GM21367 (cell line): ENCODE measurements at regions not wholly inside any gene's neighbourhood (a gene's known extent, or its start where the extent isn't known, plus 50 kb on each side); places are given as distances from the start of the nearest gene placed in this dataset.

Experiments used
- ATAC-seq: cut with Tn5 transposase; IDR thresholded peaks from one replicate; pipeline ENCODE4 v1.9.1; 2021; ENCODE audit not compliant: unreplicated experiment

GRCh38 chr1:72586023-72586685 is 303.8 kb upstream of the NEGR1 start:
- ATAC-seq, result no peak

GRCh38 chr1:72579629-72580028 is 297.3 kb upstream of the NEGR1 start:
- ATAC-seq, result no peak

DNA sequence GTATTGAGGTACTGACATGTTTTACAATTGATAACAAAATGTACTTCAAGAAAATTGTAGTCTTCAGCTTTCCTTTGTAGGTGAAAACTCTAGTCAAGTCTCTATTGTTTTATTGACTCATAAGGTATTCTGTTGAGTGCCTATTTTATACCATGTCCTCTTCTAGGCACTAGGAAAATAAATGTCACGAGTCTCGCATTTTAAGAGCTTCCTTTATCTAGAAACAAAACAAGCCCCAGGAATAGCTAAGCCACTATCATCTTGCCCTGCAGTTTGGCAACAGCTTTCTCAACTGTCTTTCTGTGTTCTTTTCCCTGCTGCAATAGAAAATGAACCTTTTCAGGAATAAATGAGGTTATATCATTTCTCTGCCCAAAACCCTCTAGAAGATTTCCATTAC is 288.5 kb upstream of the NEGR1 start:
- ATAC-seq, result no peak

GRCh38 chr1:72568113-72568512 is 285.8 kb upstream of the NEGR1 start:
- ATAC-seq, result no peak

DNA sequence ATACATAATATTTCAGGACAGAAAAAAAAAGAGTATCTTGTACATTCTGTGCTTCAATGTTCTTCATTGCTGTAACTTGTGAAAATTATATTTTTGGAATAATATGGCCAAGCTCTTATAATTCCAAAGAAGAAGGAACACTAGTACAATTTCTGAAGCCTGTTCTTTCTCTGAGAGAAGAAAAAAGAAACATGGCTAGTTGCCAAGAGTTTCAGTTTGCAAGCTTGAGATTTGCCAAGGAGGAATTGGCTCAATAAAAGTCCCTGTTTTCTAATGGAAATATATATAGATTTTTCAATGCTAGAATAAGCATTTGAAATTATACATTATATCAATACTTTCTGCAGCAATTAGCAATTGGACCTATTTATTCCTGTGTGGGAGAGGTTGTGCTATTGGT is 285.2 kb upstream of the NEGR1 start:
- no peak for ATAC-seq

DNA sequence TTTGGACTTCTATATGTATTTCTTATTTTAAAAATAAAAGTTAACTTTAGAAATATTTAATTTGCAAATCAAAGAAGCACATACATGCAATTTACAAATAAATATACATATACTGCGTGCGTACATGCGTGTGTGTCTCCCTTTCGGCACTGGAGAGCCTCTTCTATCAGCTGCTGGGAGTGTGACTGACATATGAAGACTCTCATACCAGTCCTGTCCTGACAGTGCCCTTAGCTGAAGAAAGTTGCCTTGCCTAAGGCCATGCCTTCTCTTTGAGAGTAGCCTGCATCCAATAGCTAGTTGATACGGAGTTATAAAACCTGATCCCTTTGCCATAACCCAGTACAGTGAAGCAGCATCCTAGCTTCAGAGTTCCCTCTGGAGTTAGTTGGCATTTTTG is 282.4 kb upstream of the NEGR1 start:
- ATAC-seq, result no peak

DNA sequence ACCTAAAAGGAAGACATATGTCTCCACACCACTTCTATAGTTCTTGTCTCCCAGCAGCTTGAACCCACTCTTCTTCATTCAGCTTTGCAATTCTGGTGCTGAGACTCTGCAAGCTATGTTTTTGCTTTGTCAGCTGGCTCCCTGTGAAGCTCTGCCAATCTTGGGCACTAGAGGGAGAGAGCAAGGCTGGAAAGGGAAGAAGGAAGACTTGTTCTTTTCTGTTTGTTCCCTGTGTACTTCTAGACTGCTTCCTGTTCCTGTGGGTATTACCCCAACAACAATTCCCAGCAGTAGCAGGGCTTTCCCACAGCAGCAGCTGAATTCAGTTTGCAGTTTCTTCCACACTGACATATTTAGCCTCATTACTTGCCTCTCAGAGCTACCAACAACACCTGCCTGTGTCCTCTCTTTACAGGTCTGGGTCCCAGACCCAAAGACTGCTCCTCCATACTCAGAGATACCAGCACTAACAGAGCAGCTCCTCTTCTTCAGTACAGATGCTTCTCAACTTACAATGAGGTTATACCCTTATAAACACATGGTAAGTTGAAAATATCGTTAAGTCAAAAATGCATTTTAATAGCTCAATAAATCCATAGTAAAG is 275.2 kb upstream of the NEGR1 start:
- no peak for ATAC-seq

DNA sequence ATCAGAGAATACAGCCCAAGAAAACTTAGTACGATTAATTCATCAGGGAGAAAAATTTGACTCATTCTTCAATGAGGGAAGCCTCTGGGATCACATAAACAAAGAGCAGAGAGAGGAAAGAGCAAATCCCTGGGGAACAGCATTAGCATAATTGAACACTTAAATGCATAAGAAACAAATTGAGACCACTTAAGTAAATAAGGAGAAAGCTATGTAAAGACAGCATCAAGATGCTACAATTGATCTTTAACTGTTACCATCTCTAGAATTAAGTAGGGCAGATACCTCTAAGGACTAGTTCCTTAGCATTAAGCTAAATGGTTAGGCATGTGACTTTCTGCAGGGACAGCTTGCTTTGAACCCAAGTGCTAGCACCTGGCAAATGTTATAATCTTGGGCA is 265.1 kb upstream of the NEGR1 start:
- ATAC-seq, result no peak

- no peak for ATAC-seq
Observed at GRCh38 chr1:72540674-72541073, 258.3 kb upstream of the NEGR1 start.

GRCh38 chr1:72535470-72535869 is 253.1 kb upstream of the NEGR1 start:
- ATAC-seq, result no peak

DNA sequence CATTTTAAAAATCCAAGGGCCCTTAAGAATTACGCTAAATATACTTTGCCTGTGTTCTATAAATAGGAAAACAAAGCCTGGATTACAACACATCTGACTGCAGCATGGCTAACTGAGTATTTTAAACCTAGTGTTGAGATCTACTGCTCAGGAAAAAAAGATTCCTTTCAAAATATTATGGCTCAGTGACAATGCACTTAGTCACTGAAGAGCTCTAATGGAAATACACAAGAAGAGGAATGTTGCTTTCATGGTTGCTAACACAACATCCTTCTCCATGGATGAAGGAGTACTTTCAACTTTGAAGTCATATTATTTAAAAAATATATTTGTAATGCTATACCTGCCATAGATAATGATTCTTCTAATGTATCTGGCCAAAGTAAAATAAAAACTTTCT is 248.3 kb upstream of the NEGR1 start:
- ATAC-seq, result no peak

GRCh38 chr1:72526926-72527325 is 244.6 kb upstream of the NEGR1 start:
- ATAC-seq, result no peak

GRCh38 chr1:72524021-72524420 is 241.7 kb upstream of the NEGR1 start:
- no peak for ATAC-seq

GRCh38 chr1:72521659-72522058 is 239.3 kb upstream of the NEGR1 start:
- no peak for ATAC-seq

GRCh38 chr1:72516826-72517225 is 234.5 kb upstream of the NEGR1 start:
- ATAC-seq, result no peak

- no peak for ATAC-seq
Observed at GRCh38 chr1:72516264-72516663, 233.9 kb upstream of the NEGR1 start.

- no peak for ATAC-seq
Observed at GRCh38 chr1:72498371-72498770, 216.0 kb upstream of the NEGR1 start.

DNA sequence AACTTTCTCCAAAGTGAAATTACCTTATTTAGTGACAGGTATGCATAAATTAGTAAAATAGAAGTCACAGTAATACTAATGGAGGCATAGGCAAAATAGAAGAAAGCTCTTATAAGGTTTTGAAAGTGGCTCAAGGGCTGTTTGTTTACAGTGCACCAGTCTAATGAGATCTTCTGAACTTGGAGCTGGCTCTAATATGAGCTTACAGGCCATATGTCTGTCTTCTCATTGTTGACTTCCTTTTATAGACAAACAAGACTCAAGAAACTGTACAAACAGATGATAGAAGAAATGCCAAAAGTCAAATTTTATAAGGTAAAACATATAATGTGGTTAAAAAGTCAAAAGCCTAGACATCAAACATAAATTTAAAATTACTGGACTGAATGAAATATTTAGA is 207.5 kb upstream of the NEGR1 start:
- ATAC-seq, result no peak

DNA sequence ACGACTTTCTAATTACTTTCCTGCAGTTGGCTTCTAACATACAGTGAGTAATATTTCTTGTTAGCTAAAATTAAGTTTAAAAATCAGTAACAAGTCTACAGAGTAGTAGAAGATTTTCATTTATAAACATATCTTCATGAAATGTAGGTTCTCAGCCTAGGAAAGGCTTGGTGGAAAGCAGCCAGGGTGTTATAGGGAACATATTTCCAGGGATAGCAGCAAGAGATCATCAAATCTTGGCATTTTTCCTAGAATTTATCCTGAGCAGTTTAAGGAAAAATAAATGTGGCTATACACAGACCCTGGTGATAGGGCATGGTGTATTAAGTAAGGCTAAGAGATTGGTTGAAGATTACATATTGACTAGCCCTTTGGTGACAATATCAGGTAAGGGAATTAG is 203.5 kb upstream of the NEGR1 start:
- ATAC-seq, result no peak

DNA sequence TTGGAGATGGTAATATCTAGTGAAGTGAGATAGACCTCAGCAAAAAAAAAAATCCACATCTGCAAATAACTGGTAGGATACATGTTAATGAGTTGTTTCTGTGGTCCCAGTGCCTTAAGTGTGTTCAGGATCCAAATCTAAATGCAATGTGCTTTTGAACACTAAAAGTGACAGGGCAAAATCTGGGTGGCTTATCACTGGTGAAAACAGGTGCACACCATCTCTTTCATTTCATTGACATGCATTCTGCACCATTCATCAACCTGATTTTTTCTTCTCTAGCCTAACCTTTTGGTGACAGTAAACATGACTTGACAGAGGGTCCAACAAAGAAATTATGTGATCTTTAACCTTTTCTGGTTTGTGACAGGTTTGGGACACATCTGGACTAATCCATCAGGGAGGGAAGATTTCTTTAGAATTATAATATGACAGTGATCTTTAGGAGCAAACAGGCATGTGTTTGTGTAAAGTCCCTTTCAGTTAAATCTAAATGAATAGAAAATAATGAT is 201.6 kb upstream of the NEGR1 start:
- ATAC-seq, result no peak

DNA sequence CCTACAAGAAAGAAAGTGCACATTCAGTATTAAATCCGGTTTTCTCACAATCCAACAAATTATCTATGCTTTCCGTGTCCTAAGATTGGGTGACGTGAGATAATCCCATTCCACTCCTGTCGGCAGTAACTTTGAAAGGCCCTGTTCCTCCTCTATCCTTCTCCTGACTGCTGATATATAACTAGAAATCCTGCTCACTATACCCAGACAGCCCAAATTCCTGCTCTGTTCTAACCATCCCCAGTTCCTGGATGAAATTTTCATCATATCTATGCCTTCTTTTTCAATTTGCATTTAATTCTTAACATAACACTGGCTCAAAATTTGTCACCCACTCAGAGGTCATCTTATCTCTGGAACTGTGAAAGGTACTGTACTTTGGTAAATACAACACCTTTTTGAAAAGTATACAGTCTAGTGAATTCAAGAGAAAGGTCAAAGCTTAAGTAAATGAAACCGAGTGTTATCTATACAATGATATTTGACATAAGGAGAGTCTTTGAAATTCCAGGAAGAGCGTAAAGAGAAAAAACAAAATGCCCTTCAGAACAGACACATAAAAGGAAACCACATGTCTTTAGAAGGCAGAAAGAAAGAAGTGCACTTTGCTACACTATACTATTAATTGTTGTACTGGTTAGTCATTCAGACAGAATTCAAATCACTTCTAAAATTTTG is 200.5 kb upstream of the NEGR1 start:
- ATAC-seq, result no peak

- no peak for ATAC-seq
Observed at GRCh38 chr1:72481420-72481970, 199.2 kb upstream of the NEGR1 start.
